LNCaP clone FGC (cell line): ENCODE measurements at regions not wholly inside any gene's neighbourhood (a gene's known extent, or its start where the extent isn't known, plus 50 kb on each side); places are given as distances from the start of the nearest gene placed in this dataset.

ENCODE experiments used
- DNase-seq: peaks from one replicate; pipeline ENCODE4 v3.0.0-alpha.2; 2011; ENCODE audit warnings: low read depth
- H3K4me3 ChIP-seq: 2 replicates; pipeline ENCODE4 v1.5.1; 2011; ENCODE audit warnings: mild to moderate bottlenecking, low read depth, low read length, control low read depth
- TF ChIP-seq, protein P1 (sequence below): IDR thresholded peaks from 2 replicates; pipeline ENCODE4 v1.5.1; 2012; ENCODE audit warnings: mild to moderate bottlenecking; ENCODE audit not compliant: control insufficient read depth, insufficient read depth; ENCODE audit errors: extremely low read depth

DNA sequence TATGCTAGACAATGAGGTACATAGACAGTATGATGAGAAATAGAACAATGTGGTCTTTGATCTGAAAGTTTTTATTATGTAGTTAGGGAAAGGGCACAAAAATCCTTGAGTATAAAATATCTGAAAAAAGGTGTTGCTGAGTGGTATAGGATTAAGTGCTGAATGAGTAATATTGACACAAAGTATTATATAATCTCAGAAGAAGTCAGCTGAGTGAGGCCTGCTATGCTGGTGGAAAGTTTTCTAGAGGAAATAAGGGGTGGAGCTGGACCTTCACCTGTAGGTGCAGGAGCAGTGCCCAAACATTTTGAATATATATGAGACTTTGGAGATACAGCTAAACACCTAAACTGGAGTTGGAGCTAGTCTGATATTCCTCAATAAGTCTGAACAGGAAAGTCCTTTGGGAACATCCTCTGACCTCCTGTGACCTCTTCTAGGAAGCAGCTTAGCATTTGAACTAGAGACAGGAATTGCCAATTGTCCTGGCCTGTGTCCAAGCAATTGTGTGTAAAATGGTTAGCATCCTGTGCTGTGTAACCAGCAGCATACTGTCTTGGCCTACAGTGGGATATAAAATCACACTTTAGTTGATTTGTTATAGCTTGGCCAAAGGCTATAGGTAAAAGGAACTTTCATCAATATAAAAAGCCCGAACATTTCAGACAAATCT lies 285.3 kb downstream of the ANKRD50 start:
- TF ChIP-seq, protein P1, sequence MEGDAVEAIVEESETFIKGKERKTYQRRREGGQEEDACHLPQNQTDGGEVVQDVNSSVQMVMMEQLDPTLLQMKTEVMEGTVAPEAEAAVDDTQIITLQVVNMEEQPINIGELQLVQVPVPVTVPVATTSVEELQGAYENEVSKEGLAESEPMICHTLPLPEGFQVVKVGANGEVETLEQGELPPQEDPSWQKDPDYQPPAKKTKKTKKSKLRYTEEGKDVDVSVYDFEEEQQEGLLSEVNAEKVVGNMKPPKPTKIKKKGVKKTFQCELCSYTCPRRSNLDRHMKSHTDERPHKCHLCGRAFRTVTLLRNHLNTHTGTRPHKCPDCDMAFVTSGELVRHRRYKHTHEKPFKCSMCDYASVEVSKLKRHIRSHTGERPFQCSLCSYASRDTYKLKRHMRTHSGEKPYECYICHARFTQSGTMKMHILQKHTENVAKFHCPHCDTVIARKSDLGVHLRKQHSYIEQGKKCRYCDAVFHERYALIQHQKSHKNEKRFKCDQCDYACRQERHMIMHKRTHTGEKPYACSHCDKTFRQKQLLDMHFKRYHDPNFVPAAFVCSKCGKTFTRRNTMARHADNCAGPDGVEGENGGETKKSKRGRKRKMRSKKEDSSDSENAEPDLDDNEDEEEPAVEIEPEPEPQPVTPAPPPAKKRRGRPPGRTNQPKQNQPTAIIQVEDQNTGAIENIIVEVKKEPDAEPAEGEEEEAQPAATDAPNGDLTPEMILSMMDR: no peak
- H3K4me3 ChIP-seq: no peak overlapping the region
- peak; percentile 70 for DNase-seq

DNA sequence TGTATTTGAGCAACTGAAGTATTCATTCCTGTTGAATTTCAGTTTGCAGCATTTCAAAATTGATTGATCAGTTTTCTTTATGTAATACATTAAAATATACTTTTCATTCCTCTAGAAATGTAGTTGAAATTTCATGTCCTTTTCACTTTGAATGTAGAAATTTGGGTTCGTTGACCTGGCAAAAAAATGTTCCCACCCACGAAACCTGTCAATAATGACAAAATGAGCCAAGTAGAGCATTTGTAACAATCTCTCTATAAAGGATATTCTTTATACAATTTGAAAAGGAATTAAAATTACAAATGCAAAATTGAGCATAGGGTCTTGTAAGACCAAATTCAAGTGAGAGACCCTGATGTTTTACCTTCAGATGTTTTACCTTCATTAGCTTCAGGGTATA lies 283.9 kb downstream of the ANKRD50 start:
- no peak overlapping the region for H3K4me3 ChIP-seq
- DNase-seq: no peak
- TF ChIP-seq, protein P1: no peak

DNA sequence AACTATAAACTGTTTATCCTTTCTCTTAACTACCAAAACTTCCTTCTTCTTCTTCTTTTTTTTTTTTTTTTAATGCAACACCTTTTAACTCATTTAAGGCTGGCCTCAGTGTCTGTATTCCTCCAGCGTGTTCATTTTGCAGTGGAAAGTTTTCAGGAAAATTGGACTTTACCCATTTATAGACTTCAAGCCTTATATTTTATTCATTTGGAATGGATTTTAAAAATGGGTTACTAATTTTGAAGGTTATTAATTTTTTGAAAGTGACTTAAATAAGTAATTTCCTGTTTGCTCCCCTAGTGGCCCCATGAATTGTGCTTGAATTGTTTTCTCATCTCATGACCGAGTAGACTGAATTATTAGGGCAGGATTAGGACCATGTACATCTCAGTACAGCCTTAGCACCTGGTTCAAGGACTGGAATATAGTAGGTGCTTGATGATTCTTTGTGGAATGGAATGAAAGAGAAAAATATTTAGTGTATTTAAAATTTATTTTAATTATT lies 282.7 kb downstream of the ANKRD50 start:
- TF ChIP-seq, protein P1: no peak
- no peak for DNase-seq
- no peak overlapping the region for H3K4me3 ChIP-seq

DNA sequence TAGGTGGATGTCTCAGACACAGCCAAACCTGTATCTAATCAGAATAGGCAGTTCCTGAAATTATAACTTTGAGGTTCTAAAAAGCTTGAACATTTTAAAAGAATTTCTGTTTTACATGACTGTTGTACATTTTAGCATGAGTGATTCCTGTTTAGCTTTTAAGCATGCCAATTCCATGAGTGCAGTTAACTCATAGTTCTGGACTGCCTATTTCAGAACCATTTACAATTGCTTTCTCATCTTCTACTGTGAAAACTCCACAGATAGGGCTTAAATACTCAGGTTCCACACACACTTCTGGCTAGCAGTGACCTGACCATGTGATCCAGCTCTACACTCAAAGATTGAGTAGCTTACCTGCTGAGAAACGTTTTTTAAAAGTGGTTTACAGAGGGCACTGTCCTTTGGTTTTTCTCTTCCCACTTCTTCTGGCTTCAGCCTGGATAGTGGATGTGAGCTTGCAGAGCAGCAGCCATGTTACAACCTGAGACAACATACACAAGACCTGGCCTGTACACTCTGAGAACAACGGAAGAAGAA lies 280.8 kb downstream of the ANKRD50 start:
- DNase-seq: no peak
- TF ChIP-seq, protein P1: no peak
- no peak overlapping the region for H3K4me3 ChIP-seq

DNA sequence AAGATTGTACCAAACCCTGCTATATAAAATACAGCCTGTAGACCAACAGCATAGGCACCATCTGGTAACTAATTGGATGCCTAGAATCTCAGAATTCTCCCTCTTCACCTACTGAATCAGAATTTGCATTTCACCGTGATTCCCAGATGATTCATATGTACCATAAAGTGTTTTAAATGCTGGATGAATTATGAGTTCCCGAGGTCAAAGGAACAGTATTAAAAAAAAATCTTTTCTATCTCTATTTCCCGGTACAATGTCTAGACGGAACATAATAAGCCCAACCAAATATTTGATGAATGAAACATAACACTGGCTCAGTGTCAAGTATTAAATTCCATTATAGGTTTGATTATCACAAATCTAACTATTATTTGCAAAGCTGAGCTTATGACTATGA lies 280.0 kb downstream of the ANKRD50 start:
- no peak overlapping the region for H3K4me3 ChIP-seq
- DNase-seq: peak; percentile 33
- TF ChIP-seq, protein P1: no peak

DNA sequence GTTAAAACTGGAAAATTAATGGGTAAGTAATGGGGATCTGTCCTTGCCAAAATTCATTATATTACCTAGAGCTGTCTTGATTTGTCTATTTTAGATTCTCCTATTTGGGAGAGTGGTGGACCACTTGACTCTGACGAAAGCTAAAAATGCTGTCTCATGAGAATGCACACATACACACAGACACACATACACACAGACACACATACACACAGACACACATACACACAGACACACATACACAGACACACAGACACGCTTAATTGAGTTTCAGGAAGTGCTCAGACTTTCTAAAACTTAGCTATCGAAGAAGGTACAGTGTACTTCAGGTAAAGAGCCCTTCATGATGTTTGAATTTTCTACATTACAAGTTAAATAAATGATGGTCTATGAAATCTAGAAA lies 279.5 kb downstream of the ANKRD50 start:
- TF ChIP-seq, protein P1: no peak
- no peak for DNase-seq
- no peak overlapping the region for H3K4me3 ChIP-seq

DNA sequence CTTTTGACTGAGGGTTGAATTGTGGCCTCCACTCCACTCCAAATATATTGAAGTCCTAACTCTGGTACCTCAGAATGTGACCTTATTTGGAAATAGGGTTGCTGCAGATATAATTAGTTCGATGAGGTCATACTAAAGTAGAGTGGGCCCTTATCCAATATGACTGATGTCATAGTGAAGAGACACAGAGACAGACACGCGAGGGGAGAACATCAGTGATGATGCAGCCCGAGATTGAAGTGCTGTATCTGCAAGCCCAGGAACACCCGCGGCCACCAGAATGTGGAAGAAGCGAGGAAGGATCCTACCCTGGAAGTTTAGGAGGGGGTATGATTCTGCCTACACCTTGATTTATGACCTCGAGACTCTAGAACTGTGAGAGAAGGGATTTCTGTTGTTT lies 279.0 kb downstream of the ANKRD50 start:
- H3K4me3 ChIP-seq: no peak overlapping the region
- TF ChIP-seq, protein P1: no peak
- DNase-seq: no peak
